GM20000 (cell line): ENCODE measurements at regions not wholly inside any gene's neighbourhood (a gene's known extent, or its start where the extent isn't known, plus 50 kb on each side); places are given as distances from the start of the nearest gene placed in this dataset.

ENCODE experiments used
- DNase-seq: peaks from one replicate; pipeline ENCODE4 v3.0.0; 2012; ENCODE audit warnings: low spot score
- CTCF ChIP-seq: IDR thresholded peaks from 2 replicates; pipeline ENCODE4 v1.5.1; 2012; ENCODE audit warnings: mild to moderate bottlenecking, control low read depth; ENCODE audit errors: extremely low read depth, missing control alignments

- no peak for DNase-seq
- TF ChIP-seq CTCF: no peak
These were observed 190.8 kb downstream of the ATP23 start for GRCh38 chr12:58131986-58132755.

GRCh38 chr12:58138424-58138823, 197.1 kb downstream of the ATP23 start:
- no peak for DNase-seq
- TF ChIP-seq CTCF: no peak

GRCh38 chr12:58139894-58140293, 198.5 kb downstream of the ATP23 start:
- TF ChIP-seq CTCF: no peak
- no peak for DNase-seq

- no peak for DNase-seq
- no peak for TF ChIP-seq CTCF
These were observed 199.0 kb downstream of the ATP23 start for GRCh38 chr12:58140395-58140794.

- TF ChIP-seq CTCF: no peak
- DNase-seq: no peak
These were observed 201.6 kb downstream of the ATP23 start for GRCh38 chr12:58142991-58143390.

GRCh38 chr12:58143498-58143995, 202.2 kb downstream of the ATP23 start:
- no peak for TF ChIP-seq CTCF
- DNase-seq: no peak

GRCh38 chr12:58148405-58148804, 207.0 kb downstream of the ATP23 start:
- DNase-seq: no peak

More at GRCh38 chr12:58148405-58148804, 207.0 kb downstream of the ATP23 start:
- no peak for TF ChIP-seq CTCF
